ENCODE measurements at regions not wholly inside any gene's neighbourhood (a gene's known extent, or its start where the extent isn't known, plus 50 kb on each side); places are given as distances from the start of the nearest gene placed in this dataset.

GRCh38 chr13:106354961-106355360 lies 180.5 kb downstream of the EFNB2 start:
- no peaks in the 10 kb centered on the region for H3K79me2 ChIP-seq (ENCODE audit: insufficient read depth, low read length)
- no peaks in the 10 kb centered on the region for H3K4me1 ChIP-seq (ENCODE audit: insufficient read depth, low read length)
- H3K4me2 ChIP-seq (ENCODE audit: insufficient read depth, low read length): no peak overlapping the region
- TF ChIP-seq CTCF (IDR thresholded peaks at IDR 0.05; ENCODE audit: borderline replicate concordance, extremely low read depth, low read length, poor library complexity, severe bottlenecking): no peak
- TF ChIP-seq EZH2 (IDR thresholded peaks at IDR 0.05; ENCODE audit: borderline replicate concordance, low read depth, low read length, severe bottlenecking): no peak
- no peaks in the 10 kb centered on the region for H3K9me3 ChIP-seq (ENCODE audit: insufficient read depth, low read length, severe bottlenecking)
- no peaks in the 10 kb centered on the region for H3K36me3 ChIP-seq (ENCODE audit: insufficient read depth, low read length)
- ATAC-seq (ENCODE audit: insufficient read depth, low read depth) (no peak), DNase-seq (no peak)
- H3K27me3 ChIP-seq (ENCODE audit: insufficient read depth, low read length, poor library complexity): no peaks in the 10 kb centered on the region
- H4K20me1 ChIP-seq (ENCODE audit: insufficient read depth, low read length): no peaks in the 10 kb centered on the region
- no peak overlapping the region for H3K9ac ChIP-seq (ENCODE audit: low read depth, low read length)
- no peak overlapping the region for H3K4me3 ChIP-seq (ENCODE audit: low read depth in 1 of 2, low read length in 2 of 2)
- no peak overlapping the region for H2AFZ ChIP-seq (ENCODE audit: low read depth, low read length)
- no peak overlapping the region for H3K27ac ChIP-seq (ENCODE audit: low read length)

GRCh38 chr13:106352850-106353249 lies 182.6 kb downstream of the EFNB2 start:
- no peak for TF ChIP-seq EZH2 (IDR thresholded peaks at IDR 0.05; ENCODE audit: borderline replicate concordance, low read depth, low read length, severe bottlenecking)
- no peak for TF ChIP-seq CTCF (IDR thresholded peaks at IDR 0.05; ENCODE audit: borderline replicate concordance, extremely low read depth, low read length, poor library complexity, severe bottlenecking)
- Histone ChIP-seq H3K79me2 (ENCODE audit: insufficient read depth, low read length) (no peaks in the 10 kb centered on the region), H3K9me3 (ENCODE audit: insufficient read depth, low read length, severe bottlenecking) (no peaks in the 10 kb centered on the region), H3K27me3 (ENCODE audit: insufficient read depth, low read length, poor library complexity) (no peaks in the 10 kb centered on the region), H2AFZ (ENCODE audit: low read depth, low read length) (no peak overlapping the region), H3K27ac (ENCODE audit: low read length) (no peak overlapping the region), H3K4me1 (ENCODE audit: insufficient read depth, low read length) (no peaks in the 10 kb centered on the region), H3K4me3 (ENCODE audit: low read depth in 1 of 2, low read length in 2 of 2) (no peak overlapping the region), H3K36me3 (ENCODE audit: insufficient read depth, low read length) (no peaks in the 10 kb centered on the region), H3K9ac (ENCODE audit: low read depth, low read length) (no peak overlapping the region), H3K4me2 (ENCODE audit: insufficient read depth, low read length) (no peak overlapping the region), H4K20me1 (ENCODE audit: insufficient read depth, low read length) (no peaks in the 10 kb centered on the region)
- no peak for DNase-seq
- no peak for ATAC-seq (ENCODE audit: insufficient read depth, low read depth)

GRCh38 chr13:106351251-106351650 lies 184.2 kb downstream of the EFNB2 start:
- Histone ChIP-seq H3K79me2 (ENCODE audit: insufficient read depth, low read length) (no peaks in the 10 kb centered on the region), H3K27ac (ENCODE audit: low read length) (no peak overlapping the region), H3K4me2 (ENCODE audit: insufficient read depth, low read length) (no peak overlapping the region), H2AFZ (ENCODE audit: low read depth, low read length) (no peak overlapping the region), H3K4me1 (ENCODE audit: insufficient read depth, low read length) (no peaks in the 10 kb centered on the region), H4K20me1 (ENCODE audit: insufficient read depth, low read length) (no peaks in the 10 kb centered on the region), H3K9me3 (ENCODE audit: insufficient read depth, low read length, severe bottlenecking) (no peaks in the 10 kb centered on the region), H3K9ac (ENCODE audit: low read depth, low read length) (no peak overlapping the region), H3K27me3 (ENCODE audit: insufficient read depth, low read length, poor library complexity) (no peaks in the 10 kb centered on the region), H3K36me3 (ENCODE audit: insufficient read depth, low read length) (no peaks in the 10 kb centered on the region), H3K4me3 (ENCODE audit: low read depth in 1 of 2, low read length in 2 of 2) (no peak overlapping the region)
- DNase-seq (no peak), ATAC-seq (ENCODE audit: insufficient read depth, low read depth) (no peak)
- TF ChIP-seq CTCF (IDR thresholded peaks at IDR 0.05; ENCODE audit: borderline replicate concordance, extremely low read depth, low read length, poor library complexity, severe bottlenecking) (no peak), EZH2 (IDR thresholded peaks at IDR 0.05; ENCODE audit: borderline replicate concordance, low read depth, low read length, severe bottlenecking) (no peak)

GRCh38 chr13:106350208-106350607 lies 185.3 kb downstream of the EFNB2 start:
- Histone ChIP-seq H3K36me3 (ENCODE audit: insufficient read depth, low read length) (no peaks in the 10 kb centered on the region), H4K20me1 (ENCODE audit: insufficient read depth, low read length) (no peaks in the 10 kb centered on the region), H3K4me1 (ENCODE audit: insufficient read depth, low read length) (no peaks in the 10 kb centered on the region), H3K9me3 (ENCODE audit: insufficient read depth, low read length, severe bottlenecking) (no peaks in the 10 kb centered on the region), H3K4me2 (ENCODE audit: insufficient read depth, low read length) (no peak overlapping the region), H3K27ac (ENCODE audit: low read length) (no peak overlapping the region), H3K79me2 (ENCODE audit: insufficient read depth, low read length) (no peaks in the 10 kb centered on the region), H2AFZ (ENCODE audit: low read depth, low read length) (no peak overlapping the region), H3K9ac (ENCODE audit: low read depth, low read length) (no peak overlapping the region), H3K27me3 (ENCODE audit: insufficient read depth, low read length, poor library complexity) (no peaks in the 10 kb centered on the region), H3K4me3 (ENCODE audit: low read depth in 1 of 2, low read length in 2 of 2) (no peak overlapping the region)
- no peak for TF ChIP-seq EZH2 (IDR thresholded peaks at IDR 0.05; ENCODE audit: borderline replicate concordance, low read depth, low read length, severe bottlenecking)
- TF ChIP-seq CTCF (IDR thresholded peaks at IDR 0.05; ENCODE audit: borderline replicate concordance, extremely low read depth, low read length, poor library complexity, severe bottlenecking): no peak
- ATAC-seq (ENCODE audit: insufficient read depth, low read depth) (no peak), DNase-seq (no peak)
